GM19455 (cell line): ENCODE measurements at regions not wholly inside any gene's neighbourhood (a gene's known extent, or its start where the extent isn't known, plus 50 kb on each side); places are given as distances from the start of the nearest gene placed in this dataset.

ENCODE experiments used
- ATAC-seq: cut with Tn5 transposase; IDR thresholded peaks from one replicate; pipeline ENCODE4 v1.9.1; 2021; ENCODE audit not compliant: unreplicated experiment

DNA sequence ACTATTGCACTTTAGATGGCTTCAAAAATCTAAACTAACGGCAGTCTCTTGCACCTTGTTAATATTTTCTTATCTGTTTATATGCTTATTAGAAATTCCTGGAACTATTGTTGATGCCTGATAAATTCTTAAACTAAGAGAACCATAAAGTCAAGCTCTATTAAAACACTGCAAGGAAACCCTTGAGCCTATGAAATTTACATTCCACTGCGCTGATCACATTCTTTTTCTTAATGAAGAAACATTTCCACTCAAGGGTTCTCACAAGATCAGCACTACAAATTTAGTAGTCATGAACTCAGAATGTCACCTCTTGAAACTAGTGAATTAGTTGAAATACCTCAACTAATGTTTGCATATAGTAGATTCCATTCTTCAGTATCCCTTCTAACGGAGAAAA is 331.8 kb upstream of the SLC8A1 start:
- no peak for ATAC-seq

GRCh38 chr2:40786636-40787035 is 334.7 kb upstream of the SLC8A1 start:
- no peak for ATAC-seq

GRCh38 chr2:40797120-40797519 is 345.2 kb upstream of the SLC8A1 start:
- no peak for ATAC-seq

DNA sequence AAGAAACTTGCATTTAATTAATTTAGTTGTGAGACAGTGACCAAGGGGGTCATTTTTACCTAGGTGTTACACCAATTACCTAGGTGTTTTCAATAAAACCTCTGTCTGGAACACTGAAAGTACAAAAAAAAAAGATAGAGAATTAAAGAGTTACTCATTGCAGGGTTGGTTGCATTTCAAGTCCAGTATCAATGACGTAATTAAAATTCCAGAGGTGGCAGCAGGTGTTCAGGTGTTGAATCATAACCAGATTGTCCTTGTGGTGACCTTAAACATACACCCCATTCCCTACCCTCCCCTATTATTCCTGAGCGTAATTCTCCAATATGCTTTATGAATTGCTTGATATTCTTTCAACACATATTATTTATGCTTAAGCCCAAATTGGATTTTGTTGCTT is 352.0 kb upstream of the SLC8A1 start:
- ATAC-seq = no peak

- no peak for ATAC-seq
Measured at GRCh38 chr2:40809156-40809555, 357.3 kb upstream of the SLC8A1 start.

- no peak for ATAC-seq
Measured at GRCh38 chr2:40814616-40815015, 362.7 kb upstream of the SLC8A1 start.

GRCh38 chr2:40820319-40820718 is 368.4 kb upstream of the SLC8A1 start:
- no peak for ATAC-seq

GRCh38 chr2:40823478-40823877 is 371.6 kb upstream of the SLC8A1 start:
- ATAC-seq = no peak

GRCh38 chr2:40824278-40824677 is 372.4 kb upstream of the SLC8A1 start:
- ATAC-seq = no peak

DNA sequence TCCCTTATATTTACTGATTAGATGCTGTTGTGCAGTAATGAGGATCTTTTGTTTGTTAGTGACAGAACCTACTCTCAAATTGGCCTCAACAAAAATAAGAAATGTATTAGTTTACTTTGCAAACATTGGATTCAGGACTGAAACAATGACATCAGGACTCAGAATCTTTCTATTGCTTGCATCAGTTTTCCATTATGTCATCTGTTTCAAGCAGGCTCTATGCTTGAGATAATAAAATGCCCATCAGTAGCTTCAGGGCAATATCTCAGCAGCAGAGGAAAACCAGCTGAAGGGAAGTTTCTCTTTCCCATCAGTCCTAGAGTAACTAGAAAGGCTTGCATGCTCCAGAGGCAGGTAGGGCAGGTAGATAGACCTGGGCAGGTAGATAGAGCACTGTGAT is 375.5 kb upstream of the SLC8A1 start:
- no peak for ATAC-seq

- ATAC-seq = no peak
Measured at GRCh38 chr2:40831321-40831873, 379.5 kb upstream of the SLC8A1 start.

- ATAC-seq = no peak
Measured at GRCh38 chr2:40841856-40842255, 390.0 kb upstream of the SLC8A1 start.

GRCh38 chr2:40844353-40845277 is 392.7 kb upstream of the SLC8A1 start:
- ATAC-seq = no peak

- ATAC-seq = no peak
Measured at GRCh38 chr2:40851661-40852060, 399.8 kb upstream of the SLC8A1 start.

DNA sequence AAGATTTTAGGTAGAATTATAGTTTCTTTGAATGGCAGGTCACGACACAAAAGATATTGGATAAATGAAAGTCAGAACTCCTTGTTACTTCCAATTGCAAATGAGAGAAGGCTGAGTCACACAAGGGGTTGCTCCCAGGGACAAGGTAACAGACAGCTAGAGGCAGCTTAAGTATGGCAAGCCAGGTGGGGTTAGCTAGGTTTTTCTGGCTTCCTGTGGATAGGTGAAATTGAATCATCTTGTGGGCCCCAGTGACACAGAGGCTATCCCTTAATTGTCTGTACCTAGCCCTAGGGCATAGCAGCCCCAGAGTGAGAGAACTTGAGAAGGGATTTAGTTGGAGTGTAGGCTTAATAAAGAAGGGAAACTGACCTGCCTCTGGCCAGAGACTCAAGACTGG is 407.7 kb upstream of the SLC8A1 start:
- ATAC-seq = no peak

DNA sequence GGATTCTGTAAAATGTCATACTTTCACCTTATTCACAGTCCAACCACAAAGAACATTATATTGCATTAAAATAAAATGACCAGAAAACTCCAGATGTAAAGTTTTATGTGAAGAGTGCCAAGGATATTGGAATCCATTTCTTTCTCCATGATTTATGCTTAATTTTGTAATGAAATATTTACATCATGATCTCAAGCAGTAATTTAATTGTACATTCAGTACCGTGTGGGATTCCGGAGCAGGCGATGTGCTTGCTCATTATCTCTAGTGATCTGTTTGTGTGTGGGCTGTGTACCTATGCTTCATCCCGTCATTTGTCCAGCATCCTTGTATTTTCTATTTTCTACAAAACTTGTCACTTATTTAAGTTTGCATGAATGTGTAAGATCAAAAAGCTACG is 415.9 kb upstream of the SLC8A1 start:
- ATAC-seq = no peak

- ATAC-seq = no peak
Measured at GRCh38 chr2:40872580-40872979, 420.7 kb upstream of the SLC8A1 start.

- no peak for ATAC-seq
Measured at GRCh38 chr2:40874380-40874779, 422.5 kb upstream of the SLC8A1 start.

DNA sequence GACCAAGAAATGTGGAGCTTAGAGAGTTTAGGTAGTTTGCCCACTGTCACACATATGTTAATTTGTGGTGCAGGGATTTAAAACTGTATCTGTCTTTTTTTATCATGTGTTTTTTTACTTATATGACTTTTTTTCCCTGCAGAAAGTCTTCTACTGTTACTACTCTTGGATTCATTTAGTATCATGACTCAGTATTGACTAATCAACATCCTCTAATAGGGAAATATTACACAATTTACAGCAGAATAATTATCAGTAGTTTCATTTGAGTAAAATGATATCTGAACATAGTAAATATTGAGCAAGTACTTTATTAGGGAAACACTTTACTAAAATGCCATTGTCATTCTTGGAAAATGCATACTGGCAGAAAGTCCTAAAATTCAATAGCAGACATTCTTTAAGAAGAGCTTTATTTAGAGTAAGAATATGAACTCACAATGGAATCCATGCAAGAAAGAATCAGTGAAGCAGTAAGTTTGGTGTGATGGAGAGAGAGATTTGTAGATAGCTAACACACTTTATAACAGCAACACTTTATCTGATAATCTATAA is 425.9 kb upstream of the SLC8A1 start:
- ATAC-seq = no peak

GRCh38 chr2:40879305-40879704 is 427.4 kb upstream of the SLC8A1 start:
- no peak for ATAC-seq

DNA sequence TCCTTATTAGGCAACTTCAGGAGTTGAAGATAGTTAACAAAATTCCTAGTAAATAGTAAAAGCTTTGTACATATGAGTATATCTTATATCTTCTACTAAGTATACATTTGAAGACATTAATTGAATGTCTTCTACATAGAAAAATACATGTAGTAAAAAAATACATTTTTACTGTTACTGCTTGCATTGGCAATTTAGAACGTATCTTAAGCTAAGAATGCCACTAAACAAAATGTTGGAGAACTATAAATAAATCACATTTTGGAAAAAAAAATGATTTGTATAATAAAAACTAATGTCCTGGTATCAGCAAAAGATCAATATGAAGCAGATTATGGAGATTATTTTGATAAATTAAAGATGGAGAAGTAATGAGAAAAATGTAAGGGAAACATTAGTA is 434.2 kb upstream of the SLC8A1 start:
- ATAC-seq = no peak

GRCh38 chr2:40886655-40887054 is 434.8 kb upstream of the SLC8A1 start:
- no peak for ATAC-seq
